Globus pallidus (tissue), 1 donor: ENCODE measurements at regions not wholly inside any gene's neighbourhood (a gene's known extent, or its start where the extent isn't known, plus 50 kb on each side); places are given as distances from the start of the nearest gene placed in this dataset.

ENCODE experiments used
- DNase-seq: peaks from one replicate; pipeline ENCODE4 v3.0.0-alpha.2; 2015; ENCODE audit warnings: low spot score

DNA sequence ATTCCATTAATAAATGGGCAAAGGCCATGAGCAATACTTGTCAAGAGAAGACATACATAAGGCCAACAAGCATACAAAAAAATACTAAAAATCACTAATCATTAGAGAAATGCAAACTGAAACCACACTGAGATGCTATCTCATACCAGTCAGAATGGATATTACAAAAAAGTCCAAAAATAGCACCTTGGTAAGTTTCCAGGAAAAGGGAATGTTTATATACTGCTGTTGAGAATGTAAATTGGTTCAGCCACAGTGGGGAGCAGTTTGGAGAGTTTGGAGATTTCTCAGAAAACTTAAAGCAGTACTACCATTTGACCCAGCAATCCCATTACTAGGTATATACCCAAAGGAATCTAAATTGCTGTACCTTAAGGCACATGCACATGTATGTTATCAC lies 467.7 kb downstream of the CDH11 start:
- no peak for DNase-seq

DNA sequence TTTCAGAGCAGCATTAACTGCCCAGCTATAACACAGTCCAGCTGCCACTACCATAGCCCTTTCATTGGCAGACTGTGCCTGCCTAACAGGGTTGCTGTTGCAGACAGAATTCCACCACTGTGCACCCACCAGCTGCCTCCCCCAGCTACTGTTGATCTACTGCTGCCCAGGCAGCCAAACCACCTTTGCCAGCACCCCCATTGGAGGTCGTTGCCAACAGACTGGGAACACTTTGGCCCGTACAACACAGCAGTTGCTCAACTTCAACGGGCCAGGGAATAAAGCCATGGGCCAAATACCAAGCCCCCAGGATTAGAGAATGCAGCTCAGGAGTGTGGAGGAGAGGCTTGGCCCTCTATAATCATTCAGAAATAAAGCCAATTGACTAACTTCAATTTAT lies 473.6 kb downstream of the CDH11 start:
- peak; percentile 15 for DNase-seq

DNA sequence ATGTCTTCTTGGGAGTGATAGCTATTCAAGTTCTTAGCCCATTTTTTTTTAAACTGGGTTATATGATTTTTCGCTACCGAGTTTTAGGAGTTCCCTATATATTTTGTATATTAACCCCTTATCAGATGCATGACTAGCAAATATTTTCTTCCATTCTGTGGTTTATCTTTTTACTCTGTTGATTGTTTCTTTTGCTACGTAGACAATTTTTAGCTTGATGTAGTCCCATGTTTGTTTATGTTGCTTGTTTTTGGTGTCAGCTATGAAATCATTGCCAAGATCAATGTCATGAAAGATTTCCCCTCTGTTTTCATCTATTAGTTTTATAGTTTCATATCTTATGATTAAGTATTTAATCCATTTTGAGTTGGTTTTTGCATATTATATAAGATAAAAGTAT lies 480.5 kb downstream of the CDH11 start:
- no peak for DNase-seq

DNA sequence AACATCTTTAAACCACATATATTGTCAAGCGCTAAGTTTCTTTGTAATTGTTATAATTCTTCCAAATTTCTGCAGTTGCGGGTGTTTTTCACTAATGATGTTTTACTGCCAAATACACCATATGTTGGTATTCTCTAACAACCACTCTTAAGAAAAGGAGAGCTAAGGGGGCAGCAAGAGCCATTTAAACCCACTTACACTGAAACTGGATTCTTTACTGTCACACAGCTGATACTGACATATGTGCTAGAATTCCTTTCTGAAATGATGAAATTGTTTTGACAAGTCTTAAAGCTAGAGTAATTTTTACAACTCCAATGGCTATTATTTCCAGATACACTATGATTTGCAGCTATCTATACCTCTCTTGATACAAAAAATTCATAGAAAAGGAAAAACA lies 483.1 kb downstream of the CDH11 start:
- no peak for DNase-seq

DNA sequence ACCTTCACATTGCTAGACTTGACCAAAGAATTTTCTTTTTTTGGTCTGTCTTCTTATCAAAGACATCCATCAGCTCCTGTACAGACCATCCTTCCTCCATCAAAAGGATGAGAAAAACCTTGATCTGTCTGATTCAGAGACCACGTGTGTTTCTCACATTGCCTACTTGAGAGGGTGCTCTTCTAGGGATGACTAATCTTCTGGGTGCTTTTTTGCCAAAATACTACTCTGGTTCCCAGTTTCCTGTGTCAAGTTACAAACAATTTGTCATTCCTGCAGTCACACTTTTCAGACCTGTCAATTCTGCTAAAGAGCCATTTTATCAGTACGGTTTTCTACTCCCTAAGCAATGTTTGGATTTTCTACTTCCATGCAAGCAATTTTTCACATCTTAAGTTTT lies 492.2 kb downstream of the CDH11 start:
- DNase-seq, result no peak

DNA sequence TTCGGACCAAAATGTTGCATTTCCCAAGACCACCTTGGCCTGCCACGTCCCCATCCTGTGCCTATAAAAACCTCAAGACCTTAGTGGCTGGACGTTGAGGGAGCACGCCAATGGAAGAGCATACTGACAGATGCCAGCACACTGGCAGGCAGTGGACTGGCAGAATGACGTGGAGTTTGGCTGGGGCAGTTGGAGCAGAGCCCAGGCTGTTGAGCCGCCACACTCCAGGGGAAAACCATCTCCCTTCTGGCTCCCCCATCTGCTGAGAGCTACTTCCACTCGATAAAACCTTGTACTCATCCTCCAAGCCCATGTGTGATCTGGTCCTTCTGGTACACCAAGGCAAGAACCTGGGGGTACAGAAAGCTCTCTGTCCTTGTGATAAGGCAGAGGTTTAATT lies 494.1 kb downstream of the CDH11 start:
- DNase-seq, result peak; percentile 51

DNA sequence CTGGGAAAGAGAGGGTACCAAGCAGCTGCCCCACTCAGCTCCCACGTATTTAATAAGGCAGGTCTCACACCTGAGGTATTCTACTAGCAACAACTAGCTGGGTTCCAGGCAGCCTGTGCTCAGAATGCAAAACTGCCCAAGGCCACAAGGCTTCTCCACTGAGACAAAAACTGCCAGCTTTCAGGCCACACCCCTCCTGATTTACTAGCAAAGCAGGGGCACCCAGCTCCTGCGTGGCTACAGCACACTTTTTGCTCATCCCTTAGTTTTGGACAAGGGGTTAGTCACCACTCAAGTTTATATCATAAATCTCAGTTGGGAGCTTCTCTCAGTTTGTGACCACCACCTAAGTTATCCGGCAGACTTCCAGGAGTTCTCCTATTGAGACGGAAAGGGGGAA lies 494.6 kb downstream of the CDH11 start:
- no peak for DNase-seq

DNA sequence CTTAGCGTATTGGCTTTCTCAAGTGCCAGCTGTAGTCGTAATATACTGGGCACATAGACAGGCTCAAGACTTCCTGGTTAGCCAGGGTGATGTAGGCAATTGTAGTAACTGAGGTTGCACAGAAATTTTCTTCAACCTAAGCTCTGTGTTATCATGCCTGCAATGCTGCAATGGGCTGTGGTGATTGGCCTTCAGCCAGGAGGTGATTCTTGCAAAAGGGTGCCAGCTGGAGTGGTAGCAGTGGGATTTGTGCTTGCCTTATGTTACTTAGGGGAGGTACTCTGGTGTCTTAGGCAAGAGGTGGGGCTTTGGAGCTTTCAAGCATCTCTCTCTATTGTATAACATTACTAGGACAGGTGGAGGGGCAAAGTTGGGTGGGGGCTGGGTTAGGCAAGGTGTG lies 495.1 kb downstream of the CDH11 start:
- no peak for DNase-seq

DNA sequence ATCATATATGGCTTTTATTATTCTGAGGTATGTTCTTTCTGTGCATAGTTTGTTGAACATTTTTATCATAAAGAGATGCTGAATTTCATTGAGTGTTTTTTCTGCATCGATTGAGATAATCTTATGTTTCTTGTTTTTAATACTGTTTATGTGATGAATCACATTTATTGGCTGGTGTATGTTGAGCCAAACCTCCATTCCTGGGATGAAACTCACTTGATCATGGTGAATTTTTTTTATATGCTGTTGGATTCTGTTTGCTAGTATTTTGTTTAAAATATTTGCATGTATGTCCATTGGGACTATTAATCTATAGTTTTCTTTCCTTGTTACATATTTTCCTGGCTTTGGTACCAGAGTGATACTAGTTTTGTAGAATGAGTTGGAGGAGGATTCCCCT lies 500.2 kb downstream of the CDH11 start:
- no peak for DNase-seq

DNA sequence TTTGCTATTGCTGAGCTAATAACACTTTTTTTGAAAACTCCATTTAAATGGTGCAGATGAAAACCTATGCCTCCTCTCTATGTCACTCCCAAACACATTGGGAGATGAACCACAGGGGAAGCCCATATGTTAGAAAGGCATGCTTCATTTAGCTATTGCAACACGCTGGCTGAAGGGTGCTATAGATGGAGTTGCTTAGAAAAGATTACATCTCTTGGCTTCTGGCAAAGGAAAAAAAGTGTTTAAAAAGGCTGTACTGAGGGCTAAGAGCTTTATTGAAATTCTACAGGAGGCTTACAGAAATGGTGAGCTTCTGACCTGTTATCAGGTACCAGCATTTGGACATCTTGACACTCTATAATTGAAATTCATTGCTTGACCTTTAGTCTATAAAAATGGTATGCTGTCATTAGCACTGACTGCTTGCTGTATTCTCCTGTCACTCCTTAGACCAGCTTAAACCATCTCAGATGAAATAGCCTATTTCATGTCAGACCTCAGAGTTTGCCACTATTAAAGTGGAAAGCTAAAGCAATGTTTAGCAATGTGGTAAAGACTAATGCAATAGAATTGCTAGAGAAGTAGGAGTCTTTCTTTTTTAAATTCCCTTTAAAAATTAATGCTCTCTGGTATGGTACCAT lies 503.9 kb downstream of the CDH11 start:
- DNase-seq, result no peak

DNA sequence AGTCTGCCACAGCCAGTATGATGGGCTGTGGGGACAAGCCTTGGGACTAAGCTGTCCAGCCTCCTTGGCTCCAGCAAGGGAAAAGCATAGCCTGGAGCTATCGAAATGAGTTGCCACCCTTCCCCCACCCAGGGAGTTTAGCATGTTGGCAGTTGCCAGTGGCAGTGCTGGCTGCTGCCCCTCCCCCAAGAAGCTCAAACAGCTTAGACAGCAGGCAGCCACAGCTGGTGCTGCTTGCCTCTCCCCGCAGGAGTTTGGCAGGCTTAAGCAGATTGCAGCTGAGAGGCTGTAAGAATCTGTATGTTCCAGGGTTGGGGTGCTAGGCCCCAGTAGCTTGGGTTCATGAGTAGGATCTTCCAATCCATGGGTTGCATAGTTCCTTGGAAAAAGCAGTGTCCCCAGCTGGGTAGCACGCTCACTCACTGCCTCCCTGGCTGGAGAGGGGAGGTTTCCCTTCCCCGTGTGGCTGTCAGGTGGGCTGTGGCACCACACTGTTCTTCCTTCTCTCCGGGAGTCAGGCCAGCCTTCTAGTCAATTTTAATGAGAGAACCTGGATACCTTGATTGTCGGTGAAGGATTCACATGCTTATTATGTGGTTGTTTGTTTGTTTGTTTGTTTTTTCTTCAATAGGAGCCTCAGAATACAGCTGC lies 506.1 kb downstream of the CDH11 start:
- peak; percentile 52 for DNase-seq

DNA sequence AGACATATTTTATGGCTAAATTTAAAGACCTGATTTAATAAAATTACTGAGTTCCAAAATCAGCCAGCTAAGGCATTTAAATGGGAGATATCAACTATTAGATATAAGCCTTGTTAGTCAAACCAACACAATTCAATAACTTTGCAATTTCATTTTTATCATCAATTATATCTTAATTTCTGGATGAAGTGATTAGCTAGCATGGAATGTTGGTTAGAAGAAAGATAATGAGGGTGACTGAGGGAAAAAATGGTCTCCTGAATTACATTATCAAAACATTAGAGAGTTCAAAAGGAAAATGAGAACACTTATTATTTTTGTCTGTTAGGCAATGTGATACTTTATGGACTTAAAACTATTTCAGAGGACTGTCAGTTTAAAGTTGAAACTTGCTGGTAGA lies 525.7 kb downstream of the CDH11 start:
- no peak for DNase-seq

DNA sequence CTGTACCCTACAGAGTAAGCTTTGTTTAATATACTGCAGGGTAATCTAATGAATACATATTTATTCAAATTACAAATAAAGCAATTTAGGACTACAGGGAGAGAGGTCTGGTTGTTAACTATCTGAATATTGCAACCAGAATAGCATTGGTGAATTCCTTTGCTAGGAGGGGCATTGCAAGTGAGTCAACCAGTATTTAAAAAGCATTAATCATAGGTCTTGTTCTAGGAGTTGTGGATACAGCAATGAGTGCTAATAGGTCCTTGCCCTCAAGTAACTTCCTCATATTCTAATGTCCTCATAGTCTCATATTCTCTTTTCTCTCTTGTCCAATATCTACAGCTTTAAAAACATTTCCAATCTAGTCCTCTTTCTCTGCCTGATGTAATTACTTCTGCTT lies 531.4 kb downstream of the CDH11 start:
- no peak for DNase-seq

DNA sequence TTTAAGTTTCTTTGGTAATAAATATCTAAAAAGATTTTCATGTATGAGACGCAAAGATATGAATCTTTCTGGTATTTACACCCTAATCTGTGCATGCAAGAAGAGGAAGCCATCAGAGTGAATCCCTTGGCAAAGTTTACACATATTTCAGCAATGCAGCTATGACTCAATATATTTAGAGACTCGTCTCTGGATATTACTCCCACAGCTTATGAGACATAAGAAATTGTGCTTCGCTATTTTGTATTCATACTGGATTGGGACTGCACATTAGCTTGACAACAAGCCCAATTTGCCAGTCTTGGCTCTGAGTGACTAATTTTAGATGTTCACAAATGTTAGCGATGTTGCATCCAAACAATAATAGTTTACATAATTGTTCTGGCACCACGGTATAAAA lies 532.0 kb downstream of the CDH11 start:
- no peak for DNase-seq

DNA sequence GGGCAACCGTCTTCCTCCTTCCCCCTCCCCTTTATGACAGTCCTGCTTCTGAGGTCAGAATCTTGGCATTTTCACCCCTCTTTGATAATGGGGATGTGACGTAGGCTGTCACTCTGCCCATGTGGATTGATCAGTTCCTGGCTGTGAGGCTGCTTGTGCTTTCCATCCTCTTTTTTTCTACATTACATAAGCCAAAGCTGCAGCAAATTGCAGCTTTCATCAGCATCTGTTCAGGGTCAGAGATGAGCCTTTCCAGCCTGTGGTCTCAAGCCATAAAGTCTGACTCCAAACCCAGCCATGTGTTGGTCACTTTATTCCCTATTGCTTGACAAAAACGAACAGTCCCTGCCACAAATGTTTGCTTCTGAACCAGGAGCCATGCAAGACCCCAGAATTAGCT lies 535.1 kb downstream of the CDH11 start:
- peak; percentile 8 for DNase-seq

DNA sequence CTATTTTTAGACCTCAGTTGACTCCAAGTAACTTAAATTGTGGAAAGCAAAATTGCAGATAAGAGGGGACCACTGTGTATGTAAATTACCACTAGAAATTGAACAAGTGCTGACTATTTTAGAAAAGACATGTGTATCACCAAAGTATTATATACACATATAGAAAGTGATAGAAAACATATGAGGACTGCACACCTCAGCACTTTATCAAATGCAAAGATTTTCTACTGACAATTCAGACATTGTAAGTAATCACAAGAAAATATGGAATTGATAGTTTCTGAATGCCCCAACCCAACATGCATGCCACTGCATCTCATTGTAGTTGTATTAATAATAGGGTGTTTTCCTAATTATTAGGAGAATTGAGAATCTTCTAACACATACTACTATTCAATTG lies 536.5 kb downstream of the CDH11 start:
- no peak for DNase-seq

DNA sequence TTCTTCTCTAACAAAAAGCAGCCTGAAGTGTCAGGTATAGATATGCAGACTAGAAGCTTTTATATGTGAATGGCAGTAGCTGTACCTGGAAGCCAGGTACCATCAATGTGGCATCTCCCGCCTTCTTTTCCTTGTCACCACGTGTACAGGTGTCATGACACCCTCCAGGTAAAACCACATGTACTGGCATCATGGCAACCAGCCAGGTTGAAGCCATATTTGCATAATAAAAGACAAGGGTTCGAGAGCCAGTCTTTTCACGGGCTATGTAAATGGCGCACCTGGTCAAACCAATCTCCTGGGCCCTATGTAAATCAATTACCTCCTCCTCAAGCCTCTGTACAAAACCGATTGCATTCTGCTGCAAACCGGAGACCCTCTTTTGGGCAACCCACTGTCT lies 541.3 kb downstream of the CDH11 start:
- DNase-seq, result no peak

DNA sequence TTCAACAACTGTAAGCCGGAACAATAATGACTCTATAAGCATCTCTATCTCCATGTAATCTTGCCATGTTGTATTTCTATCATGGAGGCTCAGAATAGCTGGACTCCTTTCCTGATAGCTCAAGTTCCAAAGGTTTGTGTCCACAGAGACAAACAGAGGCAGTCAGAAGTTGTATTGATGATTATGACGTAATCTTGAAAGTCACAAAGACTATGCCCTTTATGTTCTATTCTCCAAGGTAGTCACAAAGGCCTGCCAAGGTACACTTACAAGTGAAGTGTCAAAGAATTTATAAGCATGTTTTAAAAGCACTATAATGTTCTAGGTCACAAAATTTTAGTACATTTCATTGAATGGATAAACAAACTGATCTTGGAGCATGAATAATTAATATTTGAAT lies 542.2 kb downstream of the CDH11 start:
- DNase-seq, result no peak

DNA sequence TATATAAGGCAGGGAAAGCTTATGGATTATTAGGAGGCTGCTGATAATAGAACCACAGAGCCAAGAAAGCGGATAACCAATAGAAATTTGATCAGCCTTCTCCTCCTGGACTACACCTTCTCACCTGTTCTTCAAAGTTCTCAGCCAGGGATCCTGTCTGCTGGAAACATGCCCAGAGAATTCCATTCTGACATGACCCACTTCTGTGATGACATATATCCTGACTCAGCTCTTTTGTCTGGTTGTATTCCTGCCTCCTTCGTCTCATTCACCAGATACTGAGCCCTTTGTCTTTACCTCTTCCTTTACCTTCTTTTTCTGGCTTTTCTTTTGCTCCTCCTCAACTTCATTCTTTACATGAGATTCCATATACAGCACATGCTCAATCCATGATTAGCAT lies 576.1 kb downstream of the CDH11 start:
- DNase-seq, result no peak

DNA sequence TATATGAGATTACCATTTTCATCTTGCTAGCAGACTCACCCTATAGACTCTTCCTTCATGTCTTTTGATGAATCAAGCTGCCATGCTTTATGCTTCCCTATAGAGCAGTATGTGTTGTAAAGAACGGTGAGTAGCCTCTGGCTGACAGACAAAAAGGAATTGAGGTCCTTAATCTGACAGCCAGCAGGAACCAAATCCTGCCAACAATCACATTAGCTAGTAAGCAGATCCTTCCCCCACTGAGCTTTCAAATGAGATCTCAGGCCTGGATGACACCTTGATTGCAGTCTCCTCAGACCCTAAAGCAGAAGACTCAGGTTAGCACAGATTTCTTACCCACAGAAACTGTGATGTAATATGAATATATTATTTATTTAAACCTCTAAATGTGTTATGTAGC lies 577.0 kb downstream of the CDH11 start:
- DNase-seq, result no peak

DNA sequence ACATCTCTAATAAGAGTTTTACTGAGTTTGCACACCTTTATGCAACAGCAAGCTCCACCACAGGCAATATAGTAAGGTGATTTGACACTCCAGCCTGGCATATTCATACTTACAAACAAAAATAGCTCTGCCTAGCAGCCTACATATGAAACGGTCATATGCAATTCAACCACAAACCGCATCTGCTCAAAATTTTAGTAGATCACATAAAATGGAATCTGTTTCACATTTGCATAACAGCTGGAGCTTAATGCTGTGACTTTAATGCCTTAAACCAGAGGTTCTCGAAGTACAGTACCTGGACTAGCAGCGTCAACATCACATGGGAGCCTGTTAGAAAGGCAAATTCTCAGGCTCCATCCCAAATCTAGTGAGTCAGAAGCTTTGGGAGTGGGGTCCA lies 578.4 kb downstream of the CDH11 start:
- DNase-seq, result no peak

DNA sequence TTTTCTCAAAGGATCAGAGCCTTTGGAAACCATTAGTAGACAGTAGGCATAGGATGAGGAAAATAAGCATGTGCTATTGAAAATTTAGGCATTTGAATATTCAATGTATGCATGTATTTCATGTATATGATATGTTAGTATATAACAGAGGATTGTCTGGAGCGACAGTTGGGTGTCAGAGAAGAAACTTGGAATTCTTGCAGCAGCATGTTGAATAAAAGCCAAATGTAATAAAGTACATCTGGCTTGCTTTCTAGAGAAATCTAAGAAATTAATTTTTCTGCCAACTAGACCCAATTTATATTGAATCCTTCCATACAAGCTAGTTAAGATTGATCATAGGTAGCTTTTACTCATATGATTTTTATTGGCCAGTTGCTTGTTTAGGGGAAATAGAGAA lies 578.8 kb downstream of the CDH11 start:
- DNase-seq, result no peak

DNA sequence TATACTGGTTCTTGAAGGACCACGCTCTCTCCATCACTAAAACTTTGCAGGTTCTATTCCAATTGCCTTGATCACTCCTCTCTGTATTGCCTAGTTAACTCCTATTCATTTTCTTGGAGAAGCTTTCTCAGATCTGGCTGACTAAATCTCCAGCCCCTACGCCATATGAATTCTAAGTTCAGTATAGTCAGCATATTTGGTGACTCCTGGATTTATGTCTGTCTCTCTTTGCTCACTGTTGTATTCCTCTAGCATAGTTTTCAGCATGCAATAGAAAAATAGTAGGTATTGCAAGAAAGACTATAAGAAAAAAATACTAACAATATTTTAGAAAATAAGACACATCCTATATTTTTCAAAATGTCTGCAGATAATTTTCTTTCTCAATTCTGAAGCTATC lies 579.7 kb downstream of the CDH11 start:
- DNase-seq, result no peak

DNA sequence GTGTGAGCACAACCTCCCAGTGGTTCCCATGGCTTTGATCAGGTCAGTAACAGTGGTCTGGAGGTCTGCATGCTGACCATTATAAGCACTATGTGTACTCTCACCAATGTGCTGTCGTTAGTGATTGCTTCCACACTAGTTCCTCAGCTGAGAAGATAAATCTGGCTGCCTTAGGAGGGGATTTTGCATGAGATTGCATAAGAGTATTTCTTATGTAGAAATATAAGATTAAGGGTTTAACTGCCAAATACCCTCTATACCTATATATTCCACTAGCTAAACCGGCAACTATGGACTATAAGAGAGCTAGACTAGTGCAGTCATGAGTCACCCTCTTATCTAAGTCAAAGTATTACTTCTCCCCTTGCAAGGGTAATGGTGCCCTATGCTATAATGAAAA lies 580.2 kb downstream of the CDH11 start:
- DNase-seq, result no peak
